Activated T-cell treated with anti-CD3 and anti-CD28 coated beads, Interleukin-2, amount 50 U/mL, for 72 hours (primary cell): ENCODE measurements at regions not wholly inside any gene's neighbourhood (a gene's known extent, or its start where the extent isn't known, plus 50 kb on each side); places are given as distances from the start of the nearest gene placed in this dataset.

ENCODE experiments used
- ATAC-seq, 2 donors: fragments of 150-1000 bp; cut with Tn5 transposase; replicated peaks in 1 of 2; 2 replicates each; pipeline ENCODE4 v1.10.0; 2021; ENCODE audit warnings: moderate library complexity in 2 of 2, mild to moderate bottlenecking in 1 of 2
- DNase-seq, 2 donors: peaks; one replicate each; pipeline ENCODE4 v3.0.0; 2021 to 2022; ENCODE audit warnings: mixed read lengths in 1 of 2
- H3K27ac Mint-ChIP-seq: one replicate; pipeline ENCODE4 v1.8.0; 2022; ENCODE audit warnings: mild to moderate bottlenecking, moderate library complexity, mixed read lengths
- H3K27me3 Mint-ChIP-seq: one replicate; pipeline ENCODE4 v1.8.0; 2022; ENCODE audit warnings: low read depth, mixed read lengths
- H3K36me3 Mint-ChIP-seq, 2 donors: one replicate each; pipeline ENCODE4 v1.8.0; 2022; ENCODE audit warnings: mixed read lengths in 2 of 2, mild to moderate bottlenecking in 1 of 2; ENCODE audit not compliant: insufficient read depth in 2 of 2
- H3K4me1 Mint-ChIP-seq: one replicate; pipeline ENCODE4 v1.8.0; 2022; ENCODE audit warnings: low read depth, mixed read lengths
- H3K4me3 Mint-ChIP-seq, 2 donors: one replicate each; pipeline ENCODE4 v1.8.0; 2022; ENCODE audit warnings: mild to moderate bottlenecking in 2 of 2, mixed read lengths in 2 of 2, moderate library complexity in 2 of 2
- H3K9me3 Mint-ChIP-seq, 2 donors: one replicate each; pipeline ENCODE4 v1.8.0; 2022; ENCODE audit warnings: mixed read lengths in 2 of 2

DNA sequence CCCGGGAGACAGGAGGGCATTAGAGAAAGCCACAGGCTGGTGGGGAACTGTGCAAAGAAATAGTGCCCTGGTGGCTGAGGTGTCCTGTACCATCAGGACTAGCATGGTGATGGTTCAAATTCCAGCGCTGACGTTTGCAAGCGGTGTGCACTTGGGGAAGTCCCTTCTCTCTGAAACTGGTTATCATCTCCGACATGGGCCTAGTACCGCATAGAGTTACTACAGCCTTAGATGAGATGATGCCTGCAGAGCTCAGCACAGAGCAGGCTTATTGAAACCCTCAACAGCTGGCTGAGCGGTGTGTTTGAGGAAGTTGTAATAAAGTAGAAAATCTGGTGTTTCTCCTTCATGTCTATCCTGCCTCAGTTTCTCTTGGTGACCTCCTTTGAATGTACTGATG, 136.7 kb upstream of the WSCD1 start:
- H3K4me1 Mint-ChIP-seq = no peaks in the 10 kb centered on the region
- peaks cover 15% of the 10 kb centered on the region for H3K27me3 Mint-ChIP-seq
- ATAC-seq (no peak), DNase-seq (no peak)
- no peaks in the 10 kb centered on the region for H3K36me3 Mint-ChIP-seq
- H3K9me3 Mint-ChIP-seq = peaks cover 0 to 4% of the 10 kb centered on the region in 2 donors
- H3K4me3 Mint-ChIP-seq = no peak overlapping the region
- H3K27ac Mint-ChIP-seq = no peak overlapping the region

DNA sequence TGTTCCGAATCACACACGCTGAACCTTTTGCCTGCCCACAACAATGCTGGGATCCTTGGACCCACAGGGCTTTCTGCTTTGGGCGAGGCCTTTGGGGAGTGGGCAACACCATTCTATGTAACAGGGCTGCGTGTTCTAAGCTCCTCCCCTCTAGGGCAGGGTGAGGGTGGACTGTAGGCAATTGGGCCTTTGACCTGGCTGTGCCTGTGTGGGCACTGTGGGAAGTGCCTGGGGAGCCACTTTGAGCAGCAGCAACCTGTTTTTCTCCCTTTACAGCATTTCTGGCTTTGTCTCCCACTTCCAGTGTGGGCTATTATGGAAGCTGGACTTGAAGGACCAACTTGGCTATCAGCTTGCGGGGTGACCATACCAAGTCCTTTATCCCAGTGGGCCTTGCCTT, 128.9 kb upstream of the WSCD1 start:
- no peak for ATAC-seq
- no peak overlapping the region for H3K4me3 Mint-ChIP-seq
- peaks cover under 1% of the 10 kb centered on the region in 2 donors for H3K9me3 Mint-ChIP-seq
- peaks cover 14% of the 10 kb centered on the region for H3K27me3 Mint-ChIP-seq
- no peaks in the 10 kb centered on the region for H3K36me3 Mint-ChIP-seq
- H3K4me1 Mint-ChIP-seq = no peaks in the 10 kb centered on the region
- DNase-seq = no peak
- H3K27ac Mint-ChIP-seq = no peak overlapping the region

DNA sequence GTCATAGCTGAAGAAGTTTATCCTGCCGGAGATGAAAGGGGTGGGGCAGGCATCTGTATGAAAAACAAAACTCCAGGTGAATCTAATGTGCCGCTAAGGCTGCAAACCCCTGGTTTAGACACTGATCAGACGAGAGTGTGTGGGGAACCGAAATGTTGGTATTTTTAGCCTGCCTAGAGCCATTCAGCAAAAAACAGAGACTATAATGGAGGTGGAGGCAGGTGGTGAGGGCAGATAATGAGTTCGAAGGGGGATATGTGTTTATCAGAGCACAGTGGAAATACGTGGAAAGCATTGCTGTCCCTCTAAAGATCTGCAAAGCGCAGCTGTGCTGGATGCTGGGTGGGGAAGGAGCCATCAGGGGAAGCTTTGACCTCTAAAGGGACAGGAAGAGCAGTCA, 127.5 kb upstream of the WSCD1 start:
- ATAC-seq (no peak), DNase-seq (no peak)
- Mint-ChIP-seq H3K9me3 (peaks cover 5% of the 10 kb centered on the region in 2 donors), H3K4me3 (no peak overlapping the region), H3K36me3 (no peaks in the 10 kb centered on the region), H3K27me3 (peaks cover 22% of the 10 kb centered on the region), H3K27ac (no peak overlapping the region), H3K4me1 (no peaks in the 10 kb centered on the region)

DNA sequence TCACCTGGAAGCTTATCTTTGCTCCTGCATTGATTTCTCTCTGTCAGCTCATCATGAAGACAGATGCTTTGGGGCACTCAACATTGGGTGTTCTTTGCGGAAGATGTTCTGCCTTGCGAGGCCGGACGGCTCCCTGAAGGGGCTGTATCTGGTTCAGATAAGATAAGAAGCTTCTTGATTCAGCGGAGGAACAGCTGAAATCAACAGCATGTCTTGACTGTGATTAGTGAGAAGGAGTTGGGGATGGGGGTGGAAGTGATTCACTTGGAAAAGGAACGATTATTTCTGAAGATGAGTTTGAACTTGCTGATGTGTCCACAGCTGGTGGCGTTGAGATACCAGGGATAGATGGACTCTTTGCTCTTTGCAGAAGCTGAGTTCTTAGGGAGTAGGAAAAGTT, 126.9 kb upstream of the WSCD1 start:
- Mint-ChIP-seq H3K36me3 (no peaks in the 10 kb centered on the region), H3K27me3 (peaks cover 22% of the 10 kb centered on the region), H3K27ac (no peak overlapping the region), H3K4me3 (no peak overlapping the region), H3K9me3 (peaks cover 5% of the 10 kb centered on the region in 2 donors), H3K4me1 (no peaks in the 10 kb centered on the region)
- ATAC-seq (no peak), DNase-seq (no peak)

DNA sequence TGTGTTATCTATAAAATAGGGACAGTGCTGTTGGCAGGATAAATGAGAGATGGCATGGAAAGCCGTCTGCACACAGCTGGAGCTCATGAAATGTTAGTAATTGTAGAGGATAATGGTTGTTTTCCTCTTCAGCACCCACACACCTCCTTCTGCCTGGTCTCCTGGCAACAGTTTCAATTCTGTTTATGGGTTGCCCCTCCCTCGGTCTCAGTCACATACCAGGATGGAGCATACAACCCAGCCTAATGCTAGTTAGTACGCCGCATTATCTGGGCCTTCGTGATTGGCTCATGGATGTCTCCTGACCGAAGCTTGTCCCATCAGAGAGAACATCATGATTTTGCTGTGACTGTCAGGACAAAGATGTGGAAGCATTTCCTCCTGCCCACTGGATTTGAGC, 126.2 kb upstream of the WSCD1 start:
- H3K27me3 Mint-ChIP-seq = peaks cover 22% of the 10 kb centered on the region

DNA sequence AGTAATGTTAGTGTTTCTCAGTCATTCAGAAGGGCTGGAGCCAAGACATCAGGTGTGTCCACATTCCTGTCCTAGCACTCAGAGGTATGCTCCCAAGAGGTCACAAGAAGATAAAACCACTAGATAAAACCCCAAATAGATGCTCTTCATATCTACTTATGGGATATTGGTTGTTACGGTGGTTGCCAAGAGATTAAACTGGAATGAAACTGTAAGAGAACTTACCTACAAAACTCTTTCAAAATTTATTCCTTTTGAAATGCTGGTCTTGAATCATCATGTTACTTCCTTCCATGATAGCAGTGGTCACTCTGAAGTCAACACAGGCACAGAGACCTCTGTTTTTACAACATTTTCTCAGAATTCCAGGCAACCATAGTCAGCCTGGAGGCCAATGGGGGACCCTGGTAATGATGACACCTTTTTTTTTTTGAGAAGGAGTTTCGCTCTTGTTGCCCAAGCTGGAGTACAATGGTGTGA, 122.4 kb upstream of the WSCD1 start:
- H3K27ac Mint-ChIP-seq = no peak overlapping the region
- H3K9me3 Mint-ChIP-seq = peaks cover 5% of the 10 kb centered on the region in 2 donors
- peaks cover 42% of the 10 kb centered on the region for H3K27me3 Mint-ChIP-seq
- ATAC-seq (no peak), DNase-seq (no peak)
- H3K36me3 Mint-ChIP-seq = no peaks in the 10 kb centered on the region
- no peaks in the 10 kb centered on the region for H3K4me1 Mint-ChIP-seq
- H3K4me3 Mint-ChIP-seq = no peak overlapping the region

More for the DNA sequence above, 126.2 kb upstream of the WSCD1 start:
- ATAC-seq (no peak), DNase-seq (no peak)
- H3K27ac Mint-ChIP-seq = no peak overlapping the region
- no peaks in the 10 kb centered on the region for H3K36me3 Mint-ChIP-seq
- no peaks in the 10 kb centered on the region for H3K4me1 Mint-ChIP-seq
- H3K4me3 Mint-ChIP-seq = no peak overlapping the region
- H3K9me3 Mint-ChIP-seq = peaks cover 5% of the 10 kb centered on the region in 2 donors

DNA sequence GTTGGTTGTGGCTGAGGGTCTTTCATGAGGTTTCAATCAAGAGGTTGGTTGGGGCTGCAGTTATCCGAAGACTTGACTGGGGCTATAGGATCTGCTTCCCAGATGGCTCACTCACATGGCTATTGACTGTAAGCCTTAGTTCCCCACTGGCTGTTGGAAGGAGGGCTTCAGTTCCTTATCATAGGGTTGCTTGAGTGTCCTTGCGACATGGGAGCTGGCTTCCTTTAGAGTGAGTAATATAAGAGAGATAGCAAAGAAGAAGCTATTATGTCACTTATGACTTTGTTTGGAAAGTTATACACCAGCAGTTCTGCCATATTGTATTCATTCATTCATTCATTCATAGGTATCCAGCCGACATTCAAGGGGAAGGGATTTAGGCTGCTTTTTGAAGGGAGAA, 121.4 kb upstream of the WSCD1 start:
- H3K27ac Mint-ChIP-seq = no peak overlapping the region
- no peaks in the 10 kb centered on the region for H3K4me1 Mint-ChIP-seq

DNA sequence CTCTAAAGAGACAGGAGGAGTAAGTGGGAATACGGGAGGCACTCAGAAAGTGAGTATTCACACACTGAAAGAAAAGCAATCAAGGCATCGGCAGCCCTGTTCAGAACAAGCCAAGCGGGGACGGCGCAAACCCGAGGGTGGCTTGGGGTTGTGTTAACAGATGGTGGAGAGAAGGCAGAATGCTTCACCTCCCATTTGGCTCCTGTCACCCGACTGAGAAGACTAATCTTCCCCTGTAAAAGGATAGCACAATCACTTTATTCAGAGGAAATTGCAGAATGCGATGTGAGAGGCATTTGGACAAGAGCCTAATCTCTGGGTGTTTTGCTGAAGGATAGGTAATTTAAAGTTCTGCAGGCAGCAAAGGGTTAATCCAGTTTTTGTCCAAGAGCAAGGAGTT, 119.3 kb upstream of the WSCD1 start:
- Mint-ChIP-seq H3K4me3 (no peak overlapping the region), H3K9me3 (peaks cover 5% of the 10 kb centered on the region in 2 donors), H3K36me3 (peaks cover 3 to 4% of the 10 kb centered on the region in 2 donors), H3K27me3 (peaks cover 34% of the 10 kb centered on the region), H3K27ac (no peak overlapping the region), H3K4me1 (no peaks in the 10 kb centered on the region)
- ATAC-seq = no peak
- no peak for DNase-seq

More for the DNA sequence above, 121.4 kb upstream of the WSCD1 start:
- Mint-ChIP-seq H3K4me3 (no peak overlapping the region), H3K36me3 (no peaks in the 10 kb centered on the region), H3K9me3 (peaks cover 5% of the 10 kb centered on the region in 2 donors), H3K27me3 (peaks cover 34% of the 10 kb centered on the region)
- DNase-seq (no peak), ATAC-seq (no peak)

DNA sequence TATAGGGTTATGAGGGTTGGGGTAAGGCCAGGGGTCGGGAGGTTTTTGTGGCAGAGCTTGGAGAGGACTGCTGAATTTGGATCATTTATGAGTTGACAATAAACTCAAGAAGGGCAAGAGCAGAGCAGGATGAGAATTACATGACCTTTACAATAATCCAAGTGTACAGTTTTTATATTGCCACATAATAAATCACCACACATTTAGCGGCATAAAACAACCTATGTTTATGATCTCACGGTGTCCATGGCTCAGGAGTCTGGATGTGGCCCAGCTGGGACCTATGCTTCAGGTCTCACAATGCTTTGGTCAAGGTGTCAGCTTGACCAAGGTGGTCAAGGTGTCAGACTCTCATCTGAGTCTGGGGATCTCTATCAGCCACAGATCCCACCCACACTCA, 118.3 kb upstream of the WSCD1 start:
- Mint-ChIP-seq H3K4me3 (no peak overlapping the region), H3K36me3 (peaks cover 3 to 4% of the 10 kb centered on the region in 2 donors), H3K9me3 (no peaks in the 10 kb centered on the region), H3K27me3 (peaks cover 25% of the 10 kb centered on the region), H3K27ac (no peak overlapping the region), H3K4me1 (no peaks in the 10 kb centered on the region)
- ATAC-seq (no peak), DNase-seq (no peak)

DNA sequence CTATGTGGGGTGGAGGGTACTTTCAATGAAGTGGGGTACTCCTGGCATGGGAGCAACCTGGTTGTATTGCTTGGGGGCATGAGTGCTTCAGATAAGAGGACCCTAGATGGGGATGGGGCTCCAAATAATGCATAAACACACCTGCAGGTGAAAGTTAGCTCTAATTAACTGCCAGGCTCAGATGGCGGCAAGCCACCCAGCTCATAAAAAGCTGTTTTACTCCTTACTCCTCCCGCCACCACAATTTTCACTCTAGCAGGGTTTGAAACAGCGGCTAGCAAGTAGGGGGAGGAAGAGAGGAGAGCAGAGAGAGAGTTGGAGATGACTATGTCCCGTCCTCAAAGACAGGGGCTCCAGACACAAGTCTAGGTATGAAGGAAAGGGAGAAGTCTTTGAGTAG, 117.7 kb upstream of the WSCD1 start:
- Mint-ChIP-seq H3K4me3 (no peak overlapping the region), H3K4me1 (no peaks in the 10 kb centered on the region), H3K9me3 (no peaks in the 10 kb centered on the region), H3K36me3 (peaks cover 3 to 4% of the 10 kb centered on the region in 2 donors), H3K27ac (no peak overlapping the region), H3K27me3 (peaks cover 25% of the 10 kb centered on the region)
- DNase-seq = no peak
- no peak for ATAC-seq

DNA sequence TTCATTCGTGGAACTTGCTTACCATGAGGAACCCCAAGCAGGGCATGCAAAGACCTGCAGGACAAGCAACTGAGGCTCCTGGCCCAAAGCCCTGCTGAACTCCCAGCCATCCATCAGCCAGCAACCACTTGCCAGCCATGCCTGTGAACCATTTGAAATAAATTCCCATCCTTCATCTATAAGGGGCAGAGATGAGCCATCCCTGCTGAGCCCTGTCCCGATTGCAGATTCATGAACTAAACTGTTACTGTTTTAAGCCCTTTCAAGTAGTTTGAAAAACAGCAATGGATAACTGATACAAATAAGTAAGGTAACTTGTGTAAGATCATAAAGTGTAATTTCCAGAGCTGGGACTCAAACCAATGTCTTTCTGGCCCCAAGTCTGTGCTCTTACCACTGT, 114.4 kb upstream of the WSCD1 start:
- no peak for DNase-seq
- H3K4me1 Mint-ChIP-seq = no peaks in the 10 kb centered on the region

DNA sequence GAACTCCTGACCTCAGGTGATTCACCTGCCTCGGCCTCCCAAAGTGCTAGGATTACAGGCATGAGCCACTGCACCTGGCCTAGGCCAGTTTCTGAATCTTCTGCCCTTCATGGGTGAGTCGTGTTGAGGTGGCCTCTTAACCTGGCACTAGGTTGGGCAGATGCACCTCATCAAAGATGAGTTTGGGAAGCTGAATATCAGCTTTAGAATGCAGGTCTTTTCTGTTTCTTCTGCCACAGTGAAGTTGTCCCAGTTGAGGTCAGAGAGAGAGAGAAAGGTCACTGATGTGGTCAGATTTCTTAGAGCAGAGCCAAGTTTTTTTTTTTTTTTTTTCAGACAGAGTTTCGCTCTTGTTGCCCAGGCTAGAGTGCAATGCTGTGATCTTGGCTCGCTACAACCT, 111.3 kb upstream of the WSCD1 start:
- no peaks in the 10 kb centered on the region for H3K9me3 Mint-ChIP-seq
- H3K4me3 Mint-ChIP-seq = no peak overlapping the region
- ATAC-seq (no peak), DNase-seq (no peak)
- H3K4me1 Mint-ChIP-seq = no peaks in the 10 kb centered on the region
- H3K27me3 Mint-ChIP-seq = peaks cover 26% of the 10 kb centered on the region
- H3K27ac Mint-ChIP-seq = no peak overlapping the region
- peaks cover 3 to 4% of the 10 kb centered on the region in 2 donors for H3K36me3 Mint-ChIP-seq

More for the DNA sequence above, 114.4 kb upstream of the WSCD1 start:
- H3K27ac Mint-ChIP-seq = no peak overlapping the region
- H3K4me3 Mint-ChIP-seq = no peak overlapping the region
- no peaks in the 10 kb centered on the region for H3K9me3 Mint-ChIP-seq
- no peak for ATAC-seq
- peaks cover 14% of the 10 kb centered on the region for H3K27me3 Mint-ChIP-seq
- H3K36me3 Mint-ChIP-seq = peaks cover 3 to 4% of the 10 kb centered on the region in 2 donors

DNA sequence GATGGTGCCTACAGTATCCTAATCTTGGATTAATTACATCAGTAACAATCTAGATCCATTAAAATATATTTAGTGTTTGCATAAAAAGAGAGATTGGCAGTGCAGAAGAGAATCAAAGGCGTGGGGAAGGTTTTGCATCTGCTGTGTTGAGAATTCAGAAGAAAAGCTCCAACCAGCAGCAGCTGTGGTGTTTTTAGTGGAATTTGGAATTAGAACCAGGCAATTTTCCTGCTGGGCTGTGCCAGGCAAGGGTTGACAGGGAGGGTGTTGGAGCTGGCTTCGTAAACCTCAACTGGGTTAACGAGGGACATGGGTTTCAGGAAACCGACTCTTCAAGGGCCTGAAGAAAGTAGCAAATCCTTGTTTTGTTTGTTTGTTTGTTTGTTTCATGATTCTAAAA, 107.8 kb upstream of the WSCD1 start:
- Mint-ChIP-seq H3K4me1 (no peaks in the 10 kb centered on the region), H3K27me3 (peaks cover 36% of the 10 kb centered on the region), H3K9me3 (peaks cover 0 to 1% of the 10 kb centered on the region in 2 donors), H3K27ac (no peak overlapping the region), H3K36me3 (no peaks in the 10 kb centered on the region), H3K4me3 (no peak overlapping the region)
- ATAC-seq = no peak
- no peak for DNase-seq

DNA sequence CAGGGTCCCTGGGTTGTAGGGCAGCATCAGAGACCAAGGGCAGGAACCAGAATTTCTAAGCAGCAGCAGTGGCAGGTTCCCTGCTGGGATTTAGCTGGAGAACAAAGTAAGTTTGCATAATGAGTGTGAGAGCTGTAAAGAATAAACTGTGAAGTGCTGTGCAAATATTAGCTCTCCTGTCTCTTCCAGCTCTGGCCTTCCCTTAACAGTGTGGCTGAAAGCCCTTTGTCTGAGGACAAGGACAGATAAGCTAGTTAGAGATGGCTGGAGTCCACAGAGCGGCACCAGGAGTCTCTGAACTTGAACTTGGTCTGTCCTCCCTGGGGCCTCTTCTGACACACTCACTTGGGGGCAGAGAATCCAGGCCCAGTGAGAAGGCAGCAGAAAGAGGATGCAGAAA, 98.2 kb upstream of the WSCD1 start:
- peaks cover 8 to 11% of the 10 kb centered on the region in 2 donors for H3K9me3 Mint-ChIP-seq
- no peaks in the 10 kb centered on the region for H3K4me1 Mint-ChIP-seq
- no peak overlapping the region for H3K27ac Mint-ChIP-seq
- DNase-seq = no peak
- H3K4me3 Mint-ChIP-seq = no peak overlapping the region
- peaks cover 23% of the 10 kb centered on the region for H3K27me3 Mint-ChIP-seq
- peaks cover 3 to 6% of the 10 kb centered on the region in 2 donors for H3K36me3 Mint-ChIP-seq
- ATAC-seq = no peak
